Smooth muscle cell (in vitro differentiated cells): ENCODE measurements at regions not wholly inside any gene's neighbourhood (a gene's known extent, or its start where the extent isn't known, plus 50 kb on each side); places are given as distances from the start of the nearest gene placed in this dataset.

Source experiments
- DNase-seq: peaks from one replicate; lab custom pipeline; 2025; ENCODE audit not compliant: unreplicated experiment; lab: John Stamatoyannopoulos, UW
- H2AFZ ChIP-seq: fragments of 200-600 bp; sonication (generic); 2 replicates; pipeline ENCODE4 v1.6.0; 2016; ENCODE audit warnings: antibody characterized with exemption, low read depth, mild to moderate bottlenecking
- H3F3A ChIP-seq: fragments of 200-600 bp; sonication (generic); 2 replicates; pipeline ENCODE4 v1.6.0; 2017; ENCODE audit warnings: antibody characterized with exemption, low read depth
- H3K27ac ChIP-seq: fragments of 200-600 bp; sonication (generic); 2 replicates; pipeline ENCODE4 v1.5.1; 2016; ENCODE audit warnings: low read depth, mild to moderate bottlenecking
- H3K27me3 ChIP-seq: fragments of 200-600 bp; sonication (generic); 2 replicates; pipeline ENCODE4 v1.6.1; 2016; ENCODE audit warnings: low read depth, mild to moderate bottlenecking
- H3K36me3 ChIP-seq: fragments of 200-600 bp; sonication (generic); 2 replicates; pipeline ENCODE4 v1.5.1; 2016; ENCODE audit warnings: low read depth
- H3K4me1 ChIP-seq: fragments of 200-600 bp; sonication (generic); 2 replicates; pipeline ENCODE4 v1.5.1; 2016; ENCODE audit warnings: low read depth
- H3K4me2 ChIP-seq: fragments of 200-600 bp; sonication (generic); 2 replicates; pipeline ENCODE4 v1.6.0; 2016; ENCODE audit warnings: mild to moderate bottlenecking
- H3K4me3 ChIP-seq: fragments of 200-600 bp; sonication (generic); 2 replicates; pipeline ENCODE4 v1.5.1; 2016; ENCODE audit warnings: mild to moderate bottlenecking
- H3K79me2 ChIP-seq: fragments of 200-600 bp; sonication (generic); 2 replicates; pipeline ENCODE4 v1.6.0; 2016; ENCODE audit warnings: low read depth, mild to moderate bottlenecking
- H3K9ac ChIP-seq: fragments of 200-600 bp; sonication (generic); 2 replicates; pipeline ENCODE4 v1.6.0; 2016; ENCODE audit warnings: low read depth
- H3K9me3 ChIP-seq: fragments of 200-600 bp; sonication (generic); replicated peaks from 2 replicates; pipeline ENCODE4 v1.5.1; 2016; ENCODE audit warnings: low read depth
- H4K20me1 ChIP-seq: fragments of 200-600 bp; sonication (generic); 2 replicates; pipeline ENCODE4 v1.6.0; 2016; ENCODE audit warnings: low read depth
- CTCF ChIP-seq: fragments of 200-600 bp; sonication (generic); IDR thresholded peaks from 2 replicates; pipeline ENCODE4 v1.5.1; 2017; ENCODE audit warnings: borderline replicate concordance, mild to moderate bottlenecking, antibody characterized with exemption; ENCODE audit not compliant: insufficient read depth, poor library complexity, severe bottlenecking
- WGBS: methylation state at CpG from one replicate; pipeline ENCODE4 v1.1.7; 2016; ENCODE audit warnings: low lambda C conversion rate; 5-methylcytosine and 5-hydroxymethylcytosine counted together

GRCh38 chr12:33555128-33555527, 115.5 kb upstream of the SYT10 start:
- no peaks in the 10 kb centered on the region for H3K9me3 ChIP-seq
- no peaks in the 10 kb centered on the region for H3K27me3 ChIP-seq
- no peak overlapping the region for H2AFZ ChIP-seq
- no peaks in the 10 kb centered on the region for H4K20me1 ChIP-seq
- H3K4me2 ChIP-seq: no peak overlapping the region
- no peak overlapping the region for H3K4me3 ChIP-seq
- no peaks in the 10 kb centered on the region for H3K4me1 ChIP-seq
- no peak for TF ChIP-seq CTCF
- H3K27ac ChIP-seq: no peak overlapping the region
- H3K79me2 ChIP-seq: no peaks in the 10 kb centered on the region
- no peaks in the 10 kb centered on the region for H3F3A ChIP-seq
- no peaks in the 10 kb centered on the region for H3K36me3 ChIP-seq
- H3K9ac ChIP-seq: no peak overlapping the region
- DNase-seq: no peak

- H4K20me1 ChIP-seq: no peaks in the 10 kb centered on the region
- H3K9me3 ChIP-seq: no peaks in the 10 kb centered on the region
- no peaks in the 10 kb centered on the region for H3K4me1 ChIP-seq
- no peak for TF ChIP-seq CTCF
- no peak overlapping the region for H3K27ac ChIP-seq
- no peaks in the 10 kb centered on the region for H3K27me3 ChIP-seq
- H3K4me3 ChIP-seq: no peak overlapping the region
- no peak overlapping the region for H2AFZ ChIP-seq
- no peaks in the 10 kb centered on the region for H3K36me3 ChIP-seq
- no peak overlapping the region for H3K9ac ChIP-seq
- 78% methylated on average over 4 of the region's 4 CpGs for WGBS
- no peaks in the 10 kb centered on the region for H3K79me2 ChIP-seq
- no peaks in the 10 kb centered on the region for H3F3A ChIP-seq
- DNase-seq: no peak
- no peak overlapping the region for H3K4me2 ChIP-seq
Observed at GRCh38 chr12:33560653-33561208, 121.1 kb upstream of the SYT10 start.

- 87% methylated on average over 2 of the region's 2 CpGs for WGBS
- H3K4me1 ChIP-seq: no peaks in the 10 kb centered on the region
- TF ChIP-seq CTCF: no peak
- H3K79me2 ChIP-seq: no peaks in the 10 kb centered on the region
- H3K4me2 ChIP-seq: no peak overlapping the region
- H2AFZ ChIP-seq: no peak overlapping the region
- no peaks in the 10 kb centered on the region for H4K20me1 ChIP-seq
- no peaks in the 10 kb centered on the region for H3F3A ChIP-seq
- no peaks in the 10 kb centered on the region for H3K9me3 ChIP-seq
- no peaks in the 10 kb centered on the region for H3K36me3 ChIP-seq
- no peak overlapping the region for H3K9ac ChIP-seq
- H3K27me3 ChIP-seq: no peaks in the 10 kb centered on the region
- no peak overlapping the region for H3K27ac ChIP-seq
- no peak for DNase-seq
- H3K4me3 ChIP-seq: no peak overlapping the region
Observed at GRCh38 chr12:33562401-33562800, 122.8 kb upstream of the SYT10 start.

GRCh38 chr12:33566403-33566802, 126.8 kb upstream of the SYT10 start:
- TF ChIP-seq CTCF: no peak
- H3K4me2 ChIP-seq: no peak overlapping the region
- H3K27ac ChIP-seq: no peak overlapping the region
- WGBS: 64% methylated on average over 3 of the region's 3 CpGs
- no peaks in the 10 kb centered on the region for H3K36me3 ChIP-seq
- H3K79me2 ChIP-seq: no peaks in the 10 kb centered on the region
- no peak overlapping the region for H3K4me3 ChIP-seq
- H3K27me3 ChIP-seq: no peaks in the 10 kb centered on the region
- H3K9me3 ChIP-seq: no peaks in the 10 kb centered on the region
- H2AFZ ChIP-seq: no peak overlapping the region
- no peak for DNase-seq
- H4K20me1 ChIP-seq: no peaks in the 10 kb centered on the region
- H3F3A ChIP-seq: no peaks in the 10 kb centered on the region
- H3K4me1 ChIP-seq: no peaks in the 10 kb centered on the region
- no peak overlapping the region for H3K9ac ChIP-seq
